ENCODE measurements at regions not wholly inside any gene's neighbourhood (a gene's known extent, or its start where the extent isn't known, plus 50 kb on each side); places are given as distances from the start of the nearest gene placed in this dataset.
"Not testable (repeated sequence)": the region's sequence is repeated elsewhere in the genome, so short reads cannot be mapped to it uniquely, and the experiment has no call there.

DNA sequence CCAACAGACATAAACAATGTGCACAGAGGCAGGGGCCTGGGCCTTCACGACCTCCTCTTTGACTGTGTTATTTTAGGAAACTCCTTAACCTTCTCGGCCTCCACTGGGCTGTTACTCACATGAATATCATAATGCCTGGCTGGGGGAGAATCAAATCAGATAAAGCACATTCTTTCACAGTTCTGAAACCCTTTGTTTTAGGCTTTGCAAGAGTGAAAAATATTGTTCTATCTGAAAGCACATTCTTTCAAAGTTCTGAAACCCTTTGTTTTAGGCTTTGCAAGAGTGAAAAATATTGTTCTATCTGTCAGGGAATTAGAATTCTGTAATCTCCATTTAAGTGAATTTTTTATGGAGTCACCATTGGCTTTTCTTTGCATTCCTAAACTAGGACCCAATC, 50.7 kb upstream of the SYNDIG1 start:
- no peak for DNase-seq

DNA sequence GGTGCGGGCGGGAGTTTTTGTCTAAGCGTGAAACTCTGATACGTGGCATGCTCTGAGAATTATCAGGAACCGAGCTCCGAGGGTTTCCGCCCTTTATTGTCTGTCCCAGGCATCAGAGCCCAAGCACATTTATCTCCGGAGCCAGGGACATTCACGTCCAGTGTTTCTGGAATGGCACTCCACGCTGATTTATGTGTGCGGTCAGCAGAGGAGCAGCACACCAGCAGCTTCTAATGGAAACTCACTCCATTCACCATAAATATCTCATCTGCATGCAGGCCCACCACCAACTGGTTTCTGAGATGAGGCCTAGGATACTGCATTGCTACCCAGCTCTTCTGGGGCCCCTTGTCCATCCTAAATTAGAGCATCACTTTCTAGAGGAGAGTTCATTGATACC, 51.9 kb upstream of the SYNDIG1 start:
- DNase-seq, result no peak

DNA sequence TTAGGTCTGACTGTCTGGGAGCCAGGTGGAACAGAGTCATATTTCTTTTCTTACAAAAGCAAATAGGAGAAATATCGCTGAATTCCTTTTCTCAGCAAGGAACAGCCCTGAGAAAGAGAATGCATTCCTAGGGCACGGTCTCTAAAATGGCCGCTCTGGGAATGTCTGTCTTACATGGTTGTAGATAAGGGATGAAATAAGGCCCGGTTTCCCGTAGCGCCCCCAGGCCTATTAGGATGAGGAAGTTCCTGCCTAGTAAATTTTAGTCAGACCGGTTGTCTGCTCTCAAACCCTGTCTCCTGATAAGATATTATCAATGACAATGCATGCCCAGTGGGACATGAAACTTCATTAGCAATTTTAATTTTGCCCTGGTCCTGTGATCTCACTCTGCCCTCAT, 54.0 kb upstream of the SYNDIG1 start:
- not testable (repeated sequence) for DNase-seq

DNA sequence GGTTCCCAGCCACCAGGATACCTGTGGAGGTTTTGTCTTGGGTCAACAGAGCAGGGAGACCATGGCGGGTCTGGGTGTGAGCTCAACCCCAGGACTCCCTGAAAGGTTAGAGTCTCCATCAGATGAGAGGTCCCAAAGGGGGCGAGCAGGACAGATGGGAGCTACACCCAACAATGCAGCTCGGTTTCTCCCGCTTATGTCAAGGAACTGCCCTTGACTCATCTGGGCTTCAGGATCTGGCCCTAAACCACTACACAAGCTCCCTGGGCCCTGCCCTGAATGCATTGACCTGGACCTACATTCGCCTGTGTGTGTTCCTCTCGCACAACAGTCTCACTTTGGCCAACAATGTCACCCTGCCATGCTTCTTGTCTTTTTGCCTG, 57.6 kb upstream of the SYNDIG1 start:
- no peak for DNase-seq

DNA sequence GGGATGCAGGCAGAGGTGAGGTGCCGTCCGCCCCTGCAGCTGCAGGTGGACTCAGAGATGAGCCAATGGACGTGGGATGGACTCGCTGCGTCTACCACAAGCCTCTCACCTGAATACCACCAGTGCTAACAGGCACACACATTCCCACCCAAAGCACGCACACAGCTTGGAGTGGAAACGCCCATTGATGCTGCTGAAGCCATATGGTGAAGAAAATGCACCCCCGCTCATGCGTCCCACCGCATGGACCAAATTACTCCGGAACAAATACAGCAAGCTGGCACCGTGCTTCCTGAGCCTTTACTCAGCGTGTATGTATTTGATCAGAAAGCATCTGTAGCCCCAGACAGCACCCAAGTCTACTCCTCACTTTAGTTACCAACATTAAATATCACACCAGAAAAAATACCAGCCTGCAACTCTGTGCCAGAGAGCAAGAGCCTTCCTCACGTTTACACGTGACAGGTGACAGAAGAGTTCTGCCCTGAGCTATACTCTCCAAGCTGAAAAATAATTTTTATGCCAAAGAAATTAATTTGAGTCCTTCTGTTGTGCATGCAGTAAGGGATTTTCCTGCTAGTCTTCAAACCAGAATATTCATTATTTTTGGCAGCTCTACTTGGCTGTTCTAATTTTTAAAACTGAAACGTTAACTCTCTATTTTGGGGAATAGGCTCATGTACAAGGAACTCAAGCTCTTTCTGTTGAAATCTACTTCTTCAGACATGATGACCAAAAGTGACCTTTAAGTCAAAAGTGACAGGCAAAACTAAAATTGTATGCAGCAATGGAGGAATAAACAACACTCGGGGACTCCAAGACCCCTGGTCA, 58.2 kb upstream of the SYNDIG1 start:
- DNase-seq, result no peak

DNA sequence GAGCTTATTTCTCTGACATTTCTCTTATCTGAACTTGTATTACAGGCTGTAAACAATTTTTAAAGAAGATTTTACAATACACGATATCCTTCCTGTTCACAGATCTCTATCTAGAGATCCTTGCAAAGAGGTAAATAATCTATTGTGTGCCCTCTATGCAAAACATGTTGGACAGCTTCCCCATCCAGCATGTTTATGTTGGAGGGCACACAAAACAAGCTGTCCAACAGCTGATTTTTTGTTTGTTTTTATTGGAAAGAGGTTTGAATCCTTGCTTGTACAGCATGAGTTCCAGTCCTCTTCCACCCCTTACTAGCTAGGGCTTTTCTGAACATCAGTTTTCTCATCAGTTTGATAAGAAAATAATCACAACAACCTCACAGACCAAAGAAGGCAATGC, 62.3 kb upstream of the SYNDIG1 start:
- DNase-seq, result no peak

DNA sequence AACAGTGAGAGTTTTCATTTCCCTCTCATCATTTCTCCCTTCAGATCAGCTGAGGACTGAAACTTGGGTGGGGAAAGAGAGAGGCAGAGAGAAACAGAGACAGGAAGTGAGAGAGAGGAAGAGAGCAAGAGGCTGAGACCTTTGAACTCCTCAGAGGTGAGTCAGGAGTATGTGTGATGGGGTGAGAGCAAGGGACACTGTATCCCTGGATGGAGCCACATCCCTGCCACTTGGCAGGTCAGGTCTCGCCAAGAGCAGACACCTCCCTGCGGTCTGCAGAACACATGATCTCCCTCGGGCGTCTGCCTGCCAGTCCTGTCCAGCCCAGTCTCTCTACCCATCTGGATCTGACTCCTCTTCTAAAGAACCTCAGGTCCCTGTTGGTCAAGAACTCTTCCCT, 62.7 kb upstream of the SYNDIG1 start:
- no peak for DNase-seq

DNA sequence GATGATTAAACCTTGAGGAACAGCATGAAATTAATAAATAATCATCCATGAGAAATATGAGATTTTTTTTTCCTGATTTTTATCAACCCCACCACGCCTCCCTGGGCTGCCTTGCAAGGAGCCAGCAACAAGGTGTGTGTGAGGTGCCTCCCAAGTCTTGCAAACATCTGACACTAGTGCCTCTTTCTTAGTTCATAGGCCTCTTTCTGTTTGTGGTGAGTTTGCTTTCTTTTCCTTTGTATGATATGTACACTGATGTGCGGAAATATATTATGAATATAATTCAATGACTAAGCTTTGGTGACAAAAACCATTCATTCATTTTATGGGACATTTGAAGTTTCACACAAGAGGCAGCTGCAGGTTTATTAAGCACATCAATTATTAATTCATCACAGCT, 63.2 kb upstream of the SYNDIG1 start:
- DNase-seq, result no peak

DNA sequence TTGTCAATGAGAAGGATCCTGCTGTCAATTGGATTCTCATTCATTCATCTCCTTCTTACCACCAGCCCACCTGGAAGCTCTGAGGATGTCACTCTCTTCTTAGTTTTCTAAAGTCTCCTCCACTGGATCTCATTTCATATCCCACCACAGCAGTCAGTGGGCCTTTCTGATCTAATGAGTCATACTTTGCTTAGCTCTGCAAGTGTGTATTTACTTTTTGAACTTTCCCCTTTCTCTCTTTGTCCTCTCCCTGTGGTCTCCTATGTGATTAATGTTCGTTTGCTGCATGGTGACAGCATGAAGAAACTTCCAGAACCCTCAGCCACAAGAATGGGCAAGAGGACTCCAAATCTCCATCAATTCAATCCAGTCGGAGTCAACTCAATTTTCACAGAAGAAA, 63.6 kb upstream of the SYNDIG1 start:
- DNase-seq, result no peak

DNA sequence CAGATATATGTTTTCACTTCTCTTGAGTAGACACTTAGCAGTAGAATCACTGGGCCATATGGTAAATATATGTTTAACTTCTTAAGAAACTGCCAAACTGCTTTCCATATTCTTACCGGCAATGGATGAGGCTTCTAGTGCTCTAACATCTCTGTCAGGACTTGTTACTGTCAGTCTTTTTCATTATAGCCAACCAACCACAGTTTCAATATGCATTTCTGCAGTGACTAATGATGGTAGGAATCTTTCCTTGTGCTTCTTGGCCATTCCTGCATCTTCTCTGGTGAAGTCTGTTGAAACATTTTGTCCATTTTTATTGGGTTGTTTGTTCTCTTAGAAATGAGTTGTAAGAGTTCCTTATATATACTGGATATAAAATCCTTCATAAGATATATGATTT, 66.0 kb upstream of the SYNDIG1 start:
- DNase-seq, result no peak

DNA sequence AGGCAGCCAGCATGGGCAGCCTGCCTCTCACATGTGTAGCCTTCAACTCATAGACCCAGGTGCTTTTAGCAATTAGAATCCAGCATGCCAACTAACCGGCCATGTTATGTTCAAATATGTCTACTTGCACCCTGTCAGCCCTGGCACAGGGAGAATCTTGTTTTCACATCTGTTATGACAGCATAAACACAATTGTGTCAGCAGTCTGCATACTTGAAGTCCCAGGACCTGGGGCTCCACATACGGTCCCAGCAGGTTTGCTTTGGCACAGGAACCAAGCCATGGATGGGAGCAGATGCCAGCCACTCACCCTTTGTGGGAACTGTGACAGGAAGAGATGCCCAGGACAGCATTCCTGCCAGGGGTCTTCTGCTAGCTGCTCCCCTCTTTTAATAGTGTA, 67.2 kb upstream of the SYNDIG1 start:
- DNase-seq, result no peak

DNA sequence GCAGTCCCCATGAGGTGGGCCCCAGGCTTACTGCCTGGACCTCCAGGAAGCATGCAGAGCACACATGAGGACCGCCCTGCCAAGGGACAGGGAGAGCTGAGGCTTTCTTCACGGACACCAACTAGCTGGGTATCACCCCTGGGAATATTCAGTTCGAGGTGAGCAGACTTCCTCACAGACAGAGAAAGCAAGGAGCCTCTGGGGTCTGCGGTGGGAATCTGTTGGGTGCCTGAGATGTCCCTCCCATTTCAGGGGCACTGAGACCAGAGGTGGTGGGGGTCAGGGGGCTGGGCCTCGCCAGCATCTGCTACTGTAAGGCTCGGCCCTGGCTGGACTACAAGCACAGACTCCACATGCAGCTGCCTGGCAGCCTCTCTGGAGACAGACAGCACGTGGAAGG, 74.3 kb upstream of the SYNDIG1 start:
- no peak for DNase-seq

DNA sequence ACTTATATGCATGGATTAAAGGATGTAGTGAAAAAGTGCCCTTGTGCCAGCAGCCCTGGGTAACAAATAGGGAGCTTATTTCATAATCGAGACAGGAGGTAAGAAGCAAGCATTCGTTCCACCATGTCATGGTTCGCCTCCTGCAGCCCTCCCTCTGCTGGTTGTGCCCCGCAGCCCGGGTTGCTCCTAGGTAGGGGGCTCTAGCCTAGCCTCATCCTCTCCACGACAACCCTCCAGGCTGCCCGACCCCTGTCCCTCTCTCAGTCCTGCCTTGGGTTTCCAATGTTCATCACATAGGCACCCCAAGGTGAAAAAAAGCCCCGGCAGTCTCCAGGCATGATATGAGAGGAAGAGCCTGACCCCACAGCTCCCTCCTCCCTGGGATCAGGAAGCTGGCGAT, 75.5 kb upstream of the SYNDIG1 start:
- no peak for DNase-seq

DNA sequence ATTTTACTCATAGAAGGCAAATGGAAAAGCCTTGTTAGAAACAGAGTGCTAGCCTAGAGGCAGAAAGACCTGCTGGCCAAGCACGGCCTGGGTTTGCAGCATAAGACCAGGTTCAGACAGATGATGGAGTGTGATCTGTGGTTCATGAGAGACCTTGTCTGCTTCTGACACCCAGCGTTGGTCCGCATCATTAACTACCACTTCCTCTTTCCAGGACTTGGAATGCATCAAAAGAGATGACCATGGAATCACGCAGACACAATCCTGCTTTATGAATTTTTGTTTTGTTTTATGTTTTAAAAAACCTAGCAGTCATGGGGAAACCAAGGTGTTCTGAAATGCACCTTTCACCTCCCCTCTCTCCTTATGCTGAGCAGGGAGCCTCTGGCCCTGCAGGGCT, 76.8 kb upstream of the SYNDIG1 start:
- no peak for DNase-seq

DNA sequence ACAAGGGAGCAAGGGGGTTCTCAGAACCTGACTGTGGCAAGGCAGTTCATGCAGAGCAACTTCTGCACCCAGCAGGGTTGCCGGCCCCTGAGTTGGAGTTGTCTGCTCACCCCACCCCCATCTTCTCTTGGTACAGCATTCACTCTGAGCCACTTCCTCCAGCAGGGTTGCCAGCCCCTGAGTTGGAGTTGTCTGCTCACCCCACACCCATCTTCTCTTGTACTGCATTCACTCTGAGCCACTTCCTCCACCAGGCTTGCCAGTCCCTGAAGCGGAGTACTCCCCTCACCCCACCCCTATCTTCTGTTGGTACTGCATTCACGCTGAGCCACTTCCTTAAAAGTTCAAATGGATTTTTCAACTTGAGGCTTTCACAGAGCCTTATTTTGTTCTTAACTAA, 79.7 kb upstream of the SYNDIG1 start:
- DNase-seq, result peak; percentile 23

DNA sequence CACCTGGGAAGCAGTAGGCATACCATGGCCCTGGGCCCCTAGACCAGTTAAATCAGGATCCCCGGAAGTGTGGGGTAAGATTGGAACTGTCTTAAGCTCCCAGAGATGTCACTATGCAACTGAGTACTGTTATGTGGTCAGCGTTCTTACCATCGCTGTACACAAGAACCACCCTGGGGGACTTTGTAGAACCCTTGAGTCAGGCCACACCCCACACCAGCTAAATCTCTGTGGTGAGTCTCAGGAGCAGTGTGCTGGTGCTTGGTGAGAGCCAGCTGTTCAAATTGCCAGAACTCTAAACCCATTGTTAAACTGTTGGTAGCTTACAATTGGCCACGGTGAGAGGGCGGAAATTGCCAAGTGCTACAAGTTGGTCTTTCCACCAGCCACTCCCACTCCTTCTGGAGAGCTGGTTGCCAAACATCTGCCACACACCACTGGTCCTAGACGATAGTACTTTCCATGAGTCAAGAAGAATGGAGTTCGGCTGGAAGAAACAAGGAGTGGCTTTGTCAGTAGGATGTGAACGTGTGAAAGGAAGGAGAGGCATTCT, 80.5 kb upstream of the SYNDIG1 start:
- DNase-seq, result no peak

DNA sequence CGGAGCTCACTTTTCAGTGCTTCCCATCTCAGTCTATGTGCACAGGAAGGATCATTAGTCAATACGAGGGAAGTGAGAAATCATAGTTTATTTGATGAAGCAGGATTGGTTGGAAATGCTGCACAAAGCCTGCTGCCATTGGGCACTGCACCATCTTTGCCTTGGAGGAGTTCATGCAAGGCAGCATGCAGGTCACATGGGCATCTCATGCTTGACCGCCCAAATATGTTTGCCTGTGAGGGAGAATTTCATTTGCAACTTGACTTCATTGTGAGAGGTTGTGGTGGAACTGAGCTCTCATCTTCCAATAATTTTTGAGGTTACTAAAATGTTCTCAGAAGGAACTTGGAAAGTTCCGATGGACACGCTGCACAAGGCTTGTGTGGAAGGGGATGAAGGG, 83.9 kb upstream of the SYNDIG1 start:
- DNase-seq, result no peak

DNA sequence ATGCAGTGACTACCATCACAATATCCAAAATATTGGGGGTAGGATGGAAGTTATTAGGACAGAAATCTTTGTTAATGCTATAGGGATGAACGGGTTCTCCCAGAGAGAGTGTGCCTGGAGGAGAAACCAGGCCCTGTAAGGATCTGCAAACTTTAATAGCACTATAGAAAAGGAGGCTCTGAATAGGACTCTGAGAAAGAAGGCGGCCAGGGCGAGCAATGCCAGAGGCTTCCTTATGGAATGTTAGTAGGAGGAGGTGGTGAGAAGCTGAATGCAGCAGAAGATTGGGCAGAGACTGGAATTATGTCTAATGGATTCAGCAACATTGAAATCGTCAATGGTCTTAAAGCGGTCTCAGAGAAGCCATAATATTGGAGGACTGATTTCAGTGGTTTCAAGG, 84.6 kb upstream of the SYNDIG1 start:
- DNase-seq, result no peak

DNA sequence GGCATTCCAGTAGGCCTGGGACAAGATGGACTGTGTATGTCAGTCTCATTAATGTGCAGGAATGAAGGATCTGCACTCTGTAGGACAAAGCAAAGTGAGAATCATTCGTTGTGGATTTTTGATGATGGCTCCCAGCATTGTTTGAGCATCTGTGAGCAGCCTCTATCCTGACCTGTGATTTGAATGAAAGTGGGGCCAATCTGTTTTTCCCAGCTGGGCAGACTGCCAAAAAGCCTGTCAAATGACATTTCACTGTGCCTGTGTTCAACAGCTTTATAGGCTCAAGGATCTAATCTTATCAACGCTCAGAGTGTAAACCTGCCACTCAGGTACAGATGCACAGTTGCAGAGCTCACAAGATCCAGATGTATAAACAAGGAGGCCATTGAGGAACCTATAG, 86.7 kb upstream of the SYNDIG1 start:
- DNase-seq, result no peak

DNA sequence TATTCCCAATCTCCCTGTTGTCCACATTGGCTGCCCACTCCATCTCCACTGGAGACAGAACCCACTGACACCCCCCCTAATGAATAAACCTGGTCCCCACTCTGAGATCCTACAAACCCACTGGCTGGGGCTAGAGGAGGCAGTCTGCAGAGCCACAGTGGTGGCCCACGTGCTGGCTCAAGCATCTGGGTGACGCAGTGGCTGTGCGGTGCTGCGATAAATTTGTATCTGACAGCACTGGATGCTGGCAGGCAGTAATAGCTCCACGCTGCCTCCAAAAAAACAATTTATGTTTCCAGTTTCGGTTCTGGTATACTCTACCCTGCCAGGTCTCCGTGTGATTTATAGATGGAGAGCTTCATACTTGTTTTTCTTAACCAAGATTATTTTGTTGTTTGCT, 87.1 kb upstream of the SYNDIG1 start:
- no peak for DNase-seq

DNA sequence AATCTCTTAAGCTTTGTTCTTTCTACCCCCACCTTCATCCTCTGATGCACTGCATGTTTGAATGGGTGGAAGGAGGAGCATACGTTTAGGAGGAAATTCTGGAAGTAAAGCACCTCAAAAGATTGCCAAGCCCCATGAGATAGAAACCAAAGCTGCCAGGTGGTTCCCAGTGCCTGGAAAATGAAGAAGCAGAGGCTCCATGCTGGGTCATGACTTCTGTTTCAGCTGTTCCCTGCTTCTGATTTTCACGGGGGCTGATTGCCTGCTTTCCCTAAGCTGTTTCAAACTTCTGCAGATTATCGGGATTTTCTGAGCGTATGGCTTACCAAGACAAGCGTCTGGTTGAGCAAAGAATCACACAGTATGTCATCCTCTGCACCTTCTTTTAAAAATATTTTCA, 87.5 kb upstream of the SYNDIG1 start:
- DNase-seq, result no peak

DNA sequence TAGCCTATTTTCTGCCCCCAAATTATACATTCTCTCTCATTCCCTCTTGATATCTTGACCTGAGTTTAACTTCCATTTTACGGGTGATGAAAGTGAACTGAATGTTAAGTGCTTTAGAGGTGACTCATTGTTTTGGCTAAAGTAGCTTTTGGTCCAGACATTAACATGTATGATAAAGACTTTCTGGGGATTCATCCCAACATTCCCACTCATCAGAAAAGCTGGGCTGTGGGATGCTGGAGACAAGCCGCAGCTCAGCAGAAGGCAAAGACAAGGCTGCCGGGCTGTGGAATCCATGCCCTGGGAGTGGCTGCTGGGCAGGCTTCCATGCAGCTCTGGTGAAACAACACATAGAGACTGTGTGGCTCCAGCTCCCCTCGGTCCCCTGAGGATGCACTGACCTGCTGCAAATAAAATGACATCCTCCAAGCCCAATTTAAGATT, 89.9 kb upstream of the SYNDIG1 start:
- no peak for DNase-seq

DNA sequence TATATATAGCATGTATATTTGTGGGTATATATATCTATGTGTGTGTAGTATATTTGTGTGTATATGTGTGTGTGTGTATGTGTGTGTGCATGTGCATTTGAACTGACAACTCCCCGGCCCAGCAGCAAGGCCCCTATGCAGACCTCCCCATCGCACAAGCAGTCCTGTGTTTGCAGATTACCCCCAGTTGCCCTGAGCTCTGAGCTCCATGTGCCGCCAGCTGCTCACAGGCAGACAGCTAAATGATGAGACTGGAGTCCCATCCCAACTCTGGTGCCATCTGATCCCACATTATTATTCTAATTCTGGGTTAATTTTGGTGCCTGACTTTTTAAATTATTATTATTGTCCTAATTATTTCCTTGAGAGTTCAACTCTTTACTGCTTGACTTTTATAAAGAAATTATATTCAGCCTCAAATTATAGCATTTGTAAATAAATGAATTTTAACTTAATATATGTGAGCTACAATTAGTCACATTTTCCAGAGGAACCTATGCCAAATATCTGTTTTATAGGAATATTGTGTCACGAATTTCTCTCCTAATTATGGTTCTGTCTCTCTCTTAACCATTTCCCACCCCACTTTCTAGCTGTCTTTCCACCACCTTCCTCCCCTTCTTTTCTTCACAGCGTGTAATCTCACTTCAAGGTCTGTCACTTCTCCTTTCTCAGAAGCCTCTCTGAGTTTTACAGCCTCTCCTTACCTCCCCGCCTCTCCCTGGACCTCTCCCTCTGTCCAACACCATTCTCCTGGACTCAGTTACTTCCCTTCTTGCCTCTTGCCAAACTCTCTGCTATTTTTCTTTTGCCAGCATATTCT, 90.6 kb upstream of the SYNDIG1 start:
- no peak for DNase-seq
